HG02571 (cell line): ENCODE measurements at regions not wholly inside any gene's neighbourhood (a gene's known extent, or its start where the extent isn't known, plus 50 kb on each side); places are given as distances from the start of the nearest gene placed in this dataset.
"Not testable (repeated sequence)": the region's sequence is repeated elsewhere in the genome, so short reads cannot be mapped to it uniquely, and the experiment has no call there.

Experiments
- ATAC-seq: cut with Tn5 transposase; IDR thresholded peaks from one replicate; pipeline ENCODE4 v1.9.1; 2021; ENCODE audit warnings: mild to moderate bottlenecking, moderate library complexity; ENCODE audit not compliant: unreplicated experiment

DNA sequence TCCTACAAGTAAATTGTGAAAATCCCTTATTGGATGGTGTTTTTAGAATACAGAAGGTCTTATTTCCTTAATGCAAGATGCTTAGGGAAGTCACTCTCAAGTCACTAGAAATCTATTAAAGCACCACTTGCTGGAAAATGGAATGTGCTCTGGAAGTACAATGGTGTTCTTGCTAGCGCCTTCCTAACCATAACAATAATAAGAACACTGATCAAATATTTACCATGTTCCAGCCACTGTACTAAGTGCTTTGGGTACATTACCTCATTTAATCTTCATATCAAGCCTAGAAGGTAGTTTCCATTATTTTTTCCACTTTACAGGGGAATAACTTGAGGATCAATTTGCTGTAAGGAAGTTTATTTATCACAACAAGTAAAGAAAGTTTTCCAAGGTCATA is 75.1 kb downstream of the FAM72B start:
- not testable (repeated sequence) for ATAC-seq

DNA sequence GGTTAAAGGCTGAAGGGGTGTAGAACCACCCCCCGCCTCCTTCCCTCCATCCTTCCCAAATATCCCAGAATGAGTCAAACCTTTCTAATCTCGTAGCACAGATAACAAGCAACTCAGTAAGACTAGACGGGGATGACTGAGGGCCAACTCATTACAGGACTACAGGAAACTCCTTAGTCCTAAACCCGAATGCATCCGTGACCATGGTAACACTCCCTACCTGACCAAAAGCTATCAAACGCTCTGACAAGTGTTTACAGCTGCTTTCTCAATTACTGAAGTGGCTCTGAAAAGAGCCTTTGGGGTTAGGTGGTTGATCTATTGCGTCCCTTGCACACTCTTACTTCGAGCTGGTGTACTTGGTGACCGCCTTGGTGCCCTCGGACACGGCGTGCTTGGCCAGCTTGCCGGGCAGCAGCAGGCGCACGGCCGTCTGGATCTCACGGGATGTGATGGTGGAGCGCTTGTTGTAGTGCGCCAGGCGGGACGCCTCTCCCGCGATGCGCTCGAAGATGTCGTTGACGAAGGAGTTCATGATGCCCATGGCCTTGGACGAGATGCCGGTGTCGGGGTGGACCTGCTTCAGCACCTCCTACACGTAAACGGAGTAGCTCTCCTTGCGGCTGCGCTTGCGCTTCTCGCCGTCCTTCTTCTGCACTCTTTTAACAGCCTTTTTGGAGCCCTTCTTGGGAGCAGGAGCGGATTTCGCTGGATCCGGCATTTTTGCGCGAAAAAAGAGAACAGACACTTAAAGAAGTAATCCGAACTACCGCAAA is 67.4 kb downstream of the FAM72B start:
- not testable (repeated sequence) for ATAC-seq

DNA sequence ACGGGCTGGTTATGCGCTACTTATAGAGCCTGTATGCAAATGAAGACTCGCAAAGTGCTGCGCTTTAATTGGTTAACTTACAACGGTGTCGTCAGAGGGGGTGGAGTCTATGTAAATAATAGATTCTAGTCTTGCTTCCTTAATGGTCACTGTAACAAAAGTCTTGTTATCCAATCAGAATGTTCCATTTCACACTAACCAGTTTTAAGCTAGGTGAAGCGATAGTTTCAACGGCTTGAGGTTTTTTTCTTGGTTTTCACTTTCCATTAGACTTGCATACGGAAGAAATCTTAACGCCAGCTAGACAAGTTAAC is 66.9 kb downstream of the FAM72B start:
- ATAC-seq = not testable (repeated sequence)

DNA sequence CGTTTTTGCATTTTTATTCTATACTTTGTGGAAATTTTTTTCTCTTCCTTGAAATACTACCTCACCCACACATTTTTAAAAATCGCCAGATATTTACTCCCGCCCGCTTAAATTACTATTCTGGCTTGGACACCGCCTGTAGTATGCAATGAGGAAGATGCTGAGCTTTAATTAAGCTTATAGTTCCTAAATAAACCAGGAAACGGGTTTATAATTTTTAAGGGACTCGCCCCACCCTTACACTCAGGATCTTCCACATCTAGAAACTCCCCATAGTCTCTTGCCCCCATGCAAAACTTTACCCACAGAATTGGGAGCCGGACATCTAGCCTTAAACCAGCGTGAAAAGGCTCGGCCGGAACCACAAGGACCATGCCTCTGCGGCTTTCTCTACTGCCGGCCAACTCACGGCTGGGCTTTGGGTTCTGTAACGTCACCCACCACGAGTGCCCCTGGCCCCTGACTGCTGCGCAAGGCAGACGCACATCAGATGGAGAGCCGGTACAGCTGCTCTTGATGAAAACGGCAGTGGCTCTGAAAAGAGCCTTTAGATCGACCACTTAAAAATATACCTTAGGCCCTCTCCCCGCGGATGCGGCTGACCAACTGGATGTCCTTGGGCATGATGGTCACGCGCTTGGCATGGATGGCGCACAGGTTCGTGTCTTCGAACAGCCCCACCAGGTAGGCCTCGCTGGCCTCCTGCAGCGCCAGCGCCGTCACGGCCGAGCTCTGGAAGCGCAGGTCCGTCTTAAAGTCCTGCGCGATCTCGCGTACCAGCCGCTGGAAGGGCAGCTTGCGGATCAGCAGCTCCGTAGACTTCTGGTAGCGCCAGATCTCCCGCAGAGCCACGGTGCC is 66.3 kb downstream of the FAM72B start:
- not testable (repeated sequence) for ATAC-seq
